ENCODE measurements at regions not wholly inside any gene's neighbourhood (a gene's known extent, or its start where the extent isn't known, plus 50 kb on each side); places are given as distances from the start of the nearest gene placed in this dataset.

DNA sequence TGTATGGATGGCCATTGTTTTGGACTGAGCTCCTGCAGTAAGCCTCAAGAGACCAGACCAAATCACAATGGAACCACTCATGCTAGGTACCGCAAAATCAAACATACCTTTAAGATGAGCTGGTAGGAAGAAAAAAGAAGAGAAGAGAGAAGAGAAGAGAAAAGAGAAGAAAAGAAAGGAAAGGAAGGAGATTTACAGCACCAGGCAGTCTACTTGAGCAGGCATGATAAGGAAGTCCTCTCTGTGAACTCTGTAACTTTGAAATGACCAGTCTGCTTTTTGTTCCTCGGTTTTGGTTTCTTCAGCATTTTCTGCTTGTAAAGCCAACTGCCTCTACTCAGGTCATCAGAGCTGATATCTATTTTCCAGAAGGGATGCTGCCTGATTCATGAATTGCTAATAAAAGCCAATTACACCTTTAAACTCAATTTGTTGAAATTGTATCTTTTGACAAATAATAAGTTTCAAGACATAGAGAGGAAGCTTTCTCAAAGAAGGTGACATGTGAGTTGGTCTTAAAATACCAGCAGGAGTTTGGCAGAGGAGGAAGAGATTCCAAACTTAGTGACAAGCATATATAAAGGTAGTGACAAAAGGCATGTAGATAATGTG, 134.3 kb downstream of the UNC5CL start:
- TF ChIP-seq ZNF423 (CRISPR knock-in tag; IDR thresholded peaks at IDR 0.05) (no peak), SP1 (CRISPR knock-in tag; conservative IDR thresholded peaks at IDR 0.05) (no peak), TCF7 (CRISPR knock-in tag; IDR thresholded peaks at IDR 0.05; ENCODE audit: low read depth) (no peak), ESRRA (CRISPR knock-in tag; IDR thresholded peaks at IDR 0.05; ENCODE audit: borderline replicate concordance) (no peak), ETV6 (CRISPR knock-in tag; IDR thresholded peaks at IDR 0.05) (no peak)
- TF ChIP-seq, protein P1, sequence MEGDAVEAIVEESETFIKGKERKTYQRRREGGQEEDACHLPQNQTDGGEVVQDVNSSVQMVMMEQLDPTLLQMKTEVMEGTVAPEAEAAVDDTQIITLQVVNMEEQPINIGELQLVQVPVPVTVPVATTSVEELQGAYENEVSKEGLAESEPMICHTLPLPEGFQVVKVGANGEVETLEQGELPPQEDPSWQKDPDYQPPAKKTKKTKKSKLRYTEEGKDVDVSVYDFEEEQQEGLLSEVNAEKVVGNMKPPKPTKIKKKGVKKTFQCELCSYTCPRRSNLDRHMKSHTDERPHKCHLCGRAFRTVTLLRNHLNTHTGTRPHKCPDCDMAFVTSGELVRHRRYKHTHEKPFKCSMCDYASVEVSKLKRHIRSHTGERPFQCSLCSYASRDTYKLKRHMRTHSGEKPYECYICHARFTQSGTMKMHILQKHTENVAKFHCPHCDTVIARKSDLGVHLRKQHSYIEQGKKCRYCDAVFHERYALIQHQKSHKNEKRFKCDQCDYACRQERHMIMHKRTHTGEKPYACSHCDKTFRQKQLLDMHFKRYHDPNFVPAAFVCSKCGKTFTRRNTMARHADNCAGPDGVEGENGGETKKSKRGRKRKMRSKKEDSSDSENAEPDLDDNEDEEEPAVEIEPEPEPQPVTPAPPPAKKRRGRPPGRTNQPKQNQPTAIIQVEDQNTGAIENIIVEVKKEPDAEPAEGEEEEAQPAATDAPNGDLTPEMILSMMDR (IDR thresholded peaks at IDR 0.05): no peak
- TF ChIP-seq, protein P2, sequence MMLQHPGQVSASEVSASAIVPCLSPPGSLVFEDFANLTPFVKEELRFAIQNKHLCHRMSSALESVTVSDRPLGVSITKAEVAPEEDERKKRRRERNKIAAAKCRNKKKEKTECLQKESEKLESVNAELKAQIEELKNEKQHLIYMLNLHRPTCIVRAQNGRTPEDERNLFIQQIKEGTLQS (CRISPR knock-in tag; conservative IDR thresholded peaks at IDR 0.05): no peak
- TF ChIP-seq, protein P3, sequence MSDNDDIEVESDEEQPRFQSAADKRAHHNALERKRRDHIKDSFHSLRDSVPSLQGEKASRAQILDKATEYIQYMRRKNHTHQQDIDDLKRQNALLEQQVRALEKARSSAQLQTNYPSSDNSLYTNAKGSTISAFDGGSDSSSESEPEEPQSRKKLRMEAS (CRISPR knock-in tag; IDR thresholded peaks at IDR 0.05): no peak
- TF ChIP-seq, protein P4, sequence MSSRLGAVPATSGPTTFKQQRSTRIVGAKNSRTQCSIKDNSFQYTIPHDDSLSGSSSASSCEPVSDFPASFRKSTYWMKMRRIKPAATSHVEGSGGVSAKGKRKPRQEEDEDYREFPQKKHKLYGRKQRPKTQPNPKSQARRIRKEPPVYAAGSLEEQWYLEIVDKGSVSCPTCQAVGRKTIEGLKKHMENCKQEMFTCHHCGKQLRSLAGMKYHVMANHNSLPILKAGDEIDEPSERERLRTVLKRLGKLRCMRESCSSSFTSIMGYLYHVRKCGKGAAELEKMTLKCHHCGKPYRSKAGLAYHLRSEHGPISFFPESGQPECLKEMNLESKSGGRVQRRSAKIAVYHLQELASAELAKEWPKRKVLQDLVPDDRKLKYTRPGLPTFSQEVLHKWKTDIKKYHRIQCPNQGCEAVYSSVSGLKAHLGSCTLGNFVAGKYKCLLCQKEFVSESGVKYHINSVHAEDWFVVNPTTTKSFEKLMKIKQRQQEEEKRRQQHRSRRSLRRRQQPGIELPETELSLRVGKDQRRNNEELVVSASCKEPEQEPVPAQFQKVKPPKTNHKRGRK (CRISPR knock-in tag; IDR thresholded peaks at IDR 0.05; ENCODE audit: borderline replicate concordance): no peak
- TF ChIP-seq, protein P5, sequence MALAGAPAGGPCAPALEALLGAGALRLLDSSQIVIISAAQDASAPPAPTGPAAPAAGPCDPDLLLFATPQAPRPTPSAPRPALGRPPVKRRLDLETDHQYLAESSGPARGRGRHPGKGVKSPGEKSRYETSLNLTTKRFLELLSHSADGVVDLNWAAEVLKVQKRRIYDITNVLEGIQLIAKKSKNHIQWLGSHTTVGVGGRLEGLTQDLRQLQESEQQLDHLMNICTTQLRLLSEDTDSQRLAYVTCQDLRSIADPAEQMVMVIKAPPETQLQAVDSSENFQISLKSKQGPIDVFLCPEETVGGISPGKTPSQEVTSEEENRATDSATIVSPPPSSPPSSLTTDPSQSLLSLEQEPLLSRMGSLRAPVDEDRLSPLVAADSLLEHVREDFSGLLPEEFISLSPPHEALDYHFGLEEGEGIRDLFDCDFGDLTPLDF (CRISPR knock-in tag; IDR thresholded peaks at IDR 0.05): no peak
